OCI-LY1 (cell line): ENCODE measurements at regions not wholly inside any gene's neighbourhood (a gene's known extent, or its start where the extent isn't known, plus 50 kb on each side); places are given as distances from the start of the nearest gene placed in this dataset.

ENCODE experiments used
- CTCF ChIP-seq: fragments of 200-600 bp; sonication (generic), shearing (Covaris generic); IDR thresholded peaks from 2 replicates; pipeline ENCODE4 v1.5.1; 2017; ENCODE audit warnings: mild to moderate bottlenecking, antibody characterized with exemption, low read length, moderate library complexity, mixed read lengths
- EZH2 ChIP-seq: fragments of 200-600 bp; sonication (generic), shearing (Covaris generic); IDR thresholded peaks from 2 replicates; pipeline ENCODE4 v1.8.0; 2017; ENCODE audit warnings: borderline replicate concordance, mixed run types, mild to moderate bottlenecking, antibody characterized with exemption, low read length, moderate library complexity, mixed read lengths

- peak; percentile 72 for TF ChIP-seq CTCF
- TF ChIP-seq EZH2: no peak
Measured at GRCh38 chr2:79219383-79219988, 59.9 kb upstream of the REG3A start.
